PFSK-1 (cell line): ENCODE measurements at regions not wholly inside any gene's neighbourhood (a gene's known extent, or its start where the extent isn't known, plus 50 kb on each side); places are given as distances from the start of the nearest gene placed in this dataset.

Experiments
- FOXP2 ChIP-seq: optimal IDR thresholded peaks from 2 replicates; pipeline ENCODE3; 2011; ENCODE audit warnings: borderline replicate concordance, control low read depth, inconsistent platforms; ENCODE audit not compliant: insufficient read depth; ENCODE audit errors: extremely low read length, extremely low read depth
- POLR2AphosphoS5 ChIP-seq: IDR thresholded peaks from 2 replicates; pipeline ENCODE4 v1.6.1; 2012; ENCODE audit warnings: low read depth, mild to moderate bottlenecking, control low read depth, low read length, moderate library complexity
- REST ChIP-seq, 2 experiments: IDR thresholded peaks; 2 replicates each; pipeline versions ENCODE4 v1.6.1 to v1.8.0; 2011 to 2012; ENCODE audit warnings: low read depth in 2 of 2, low read length in 2 of 2, control low read depth in 1 of 2, inconsistent platforms in 1 of 2, mild to moderate bottlenecking in 1 of 2, moderate library complexity in 1 of 2; ENCODE audit not compliant: insufficient read depth in 1 of 2
- SIN3A ChIP-seq: IDR thresholded peaks from 2 replicates; pipeline ENCODE4 v1.6.1; 2012; ENCODE audit warnings: mild to moderate bottlenecking, low read length, moderate library complexity, borderline replicate concordance; ENCODE audit not compliant: insufficient read depth
- TAF1 ChIP-seq: IDR thresholded peaks from 2 replicates; pipeline ENCODE4 v1.6.1; 2012; ENCODE audit warnings: low read length, control low read depth, borderline replicate concordance; ENCODE audit not compliant: insufficient read depth

GRCh38 chr5:20832204-20833080 is 844.4 kb upstream of the CDH18 start:
- TF ChIP-seq SIN3A, result no peak
- TF ChIP-seq FOXP2, result no peak
- TF ChIP-seq POLR2AphosphoS5, result no peak
- TF ChIP-seq TAF1, result no peak
- no peak for TF ChIP-seq REST (IDR thresholded peaks at IDR 0.05; ENCODE audit: insufficient read depth in 1 of 2, low read depth in 2 of 2, low read length in 2 of 2)

DNA sequence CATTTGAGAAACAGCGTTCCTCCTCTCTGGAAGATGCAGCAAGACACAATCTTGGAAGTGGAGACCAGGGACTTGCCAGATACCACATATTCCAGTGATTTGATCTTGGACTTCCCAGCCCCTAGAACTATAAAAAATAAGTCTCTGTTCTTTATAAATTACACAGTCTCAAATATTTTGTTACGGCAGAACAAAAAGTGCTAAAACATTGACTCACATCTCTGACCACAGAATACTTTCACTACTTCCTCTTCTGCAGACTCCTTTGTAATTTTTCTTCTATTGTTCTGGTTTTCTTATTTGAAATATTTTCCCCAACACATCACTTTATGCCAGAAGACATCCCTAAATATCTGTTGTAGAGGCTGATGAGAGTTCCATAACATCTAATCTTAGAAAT is 706.1 kb upstream of the CDH18 start:
- TF ChIP-seq FOXP2 (no peak), SIN3A (no peak), REST (IDR thresholded peaks at IDR 0.05; ENCODE audit: insufficient read depth in 1 of 2, low read depth in 2 of 2, low read length in 2 of 2) (no peak), TAF1 (no peak), POLR2AphosphoS5 (no peak)

- TF ChIP-seq REST (IDR thresholded peaks at IDR 0.05; ENCODE audit: insufficient read depth in 1 of 2, low read depth in 2 of 2, low read length in 2 of 2) (no peak), FOXP2 (no peak), SIN3A (no peak), TAF1 (no peak), POLR2AphosphoS5 (no peak)
Observed at GRCh38 chr5:20692913-20693312, 704.9 kb upstream of the CDH18 start.

- TF ChIP-seq REST (IDR thresholded peaks at IDR 0.05; ENCODE audit: insufficient read depth in 1 of 2, low read depth in 2 of 2, low read length in 2 of 2), result no peak
- no peak for TF ChIP-seq TAF1
- TF ChIP-seq FOXP2, result no peak
- TF ChIP-seq POLR2AphosphoS5, result no peak
- TF ChIP-seq SIN3A, result no peak
Observed at GRCh38 chr5:20683241-20683940, 695.4 kb upstream of the CDH18 start.
